SK-N-SH treated with all-trans-retinoic acid at 6 μM for 48 hours (cell line): ENCODE measurements at regions not wholly inside any gene's neighbourhood (a gene's known extent, or its start where the extent isn't known, plus 50 kb on each side); places are given as distances from the start of the nearest gene placed in this dataset.
"Not testable (repeated sequence)": the region's sequence is repeated elsewhere in the genome, so short reads cannot be mapped to it uniquely, and the experiment has no call there.

ENCODE experiments used
- ATAC-seq: fragments of 200-7000 bp; cut with Tn5 transposase; 3 replicates; pipeline ENCODE4 v1.9.1; 2020; ENCODE audit warnings: mild to moderate bottlenecking, moderate library complexity
- ARNTL ChIP-seq: fragments of 450-650 bp; formaldehyde crosslinking; IDR thresholded peaks from 2 replicates; pipeline ENCODE4 v1.5.0; 2020; ENCODE audit warnings: low read depth, mild to moderate bottlenecking, moderate library complexity, borderline replicate concordance
- BACH2 ChIP-seq: fragments of 250-450 bp; sonication (Bioruptor Pico); IDR thresholded peaks from 2 replicates; pipeline ENCODE4 v1.9.0; 2021; ENCODE audit warnings: mild to moderate bottlenecking, borderline replicate concordance
- CREB5 ChIP-seq: fragments of 250-450 bp; sonication (Bioruptor Pico); IDR thresholded peaks from 2 replicates; pipeline ENCODE4 v1.5.1; 2020; ENCODE audit warnings: low read depth, mild to moderate bottlenecking, moderate library complexity
- CSDC2 ChIP-seq: fragments of 250-450 bp; sonication (Bioruptor Pico); IDR thresholded peaks from 2 replicates; pipeline ENCODE4 v1.5.0; 2020; ENCODE audit warnings: mild to moderate bottlenecking, moderate library complexity
- CSRNP3 ChIP-seq: fragments of 250-450 bp; sonication (Bioruptor Pico); IDR thresholded peaks from 2 replicates; pipeline ENCODE4 v1.5.1; 2021; ENCODE audit warnings: mild to moderate bottlenecking, moderate library complexity
- ESRRG ChIP-seq: fragments of 250-450 bp; sonication (Bioruptor Pico); IDR thresholded peaks from 2 replicates; pipeline ENCODE4 v1.6.1; 2021; ENCODE audit warnings: mild to moderate bottlenecking
- ISL1 ChIP-seq: fragments of 250-450 bp; sonication (Bioruptor Pico); IDR thresholded peaks from 2 replicates; pipeline ENCODE4 v2.1.2; 2022; ENCODE audit warnings: mild to moderate bottlenecking, moderate library complexity
- OSR1 ChIP-seq: fragments of 250-450 bp; sonication (Bioruptor Pico); IDR thresholded peaks from 2 replicates; pipeline ENCODE4 v1.8.0; 2022; ENCODE audit warnings: moderate library complexity, mild to moderate bottlenecking, inconsistent platforms
- POU6F1 ChIP-seq: fragments of 250-450 bp; sonication (Bioruptor Pico); IDR thresholded peaks from 2 replicates; pipeline ENCODE4 v1.8.0; 2021; ENCODE audit warnings: low read depth, mild to moderate bottlenecking, moderate library complexity, borderline replicate concordance
- PPARA ChIP-seq: fragments of 250-450 bp; sonication (Bioruptor Pico); IDR thresholded peaks from 2 replicates; pipeline ENCODE4 v1.5.0; 2020; ENCODE audit warnings: mild to moderate bottlenecking, borderline replicate concordance
- RARB ChIP-seq: fragments of 250-450 bp; sonication (Bioruptor Pico); IDR thresholded peaks from 2 replicates; pipeline ENCODE4 v1.8.0; 2021; ENCODE audit warnings: mild to moderate bottlenecking, moderate library complexity
- SNAI2 ChIP-seq: fragments of 250-450 bp; sonication (Bioruptor Pico); IDR thresholded peaks from 2 replicates; pipeline ENCODE4 v1.5.0; 2020; ENCODE audit warnings: mild to moderate bottlenecking, moderate library complexity
- TCF4 ChIP-seq: fragments of 250-450 bp; sonication (Bioruptor Pico); IDR thresholded peaks from 2 replicates; pipeline ENCODE4 v1.8.0; 2021; ENCODE audit warnings: mild to moderate bottlenecking, moderate library complexity, borderline replicate concordance
- TOX ChIP-seq: fragments of 250-450 bp; sonication (Bioruptor Pico); IDR thresholded peaks from 2 replicates; pipeline ENCODE4 v1.8.0; 2021; ENCODE audit warnings: mild to moderate bottlenecking, moderate library complexity, borderline replicate concordance
- TSHZ2 ChIP-seq: fragments of 250-450 bp; sonication (Bioruptor Pico); IDR thresholded peaks from 2 replicates; pipeline ENCODE4 v1.5.0; 2020; ENCODE audit warnings: mild to moderate bottlenecking, moderate library complexity
- ZC3H10 ChIP-seq: fragments of 250-450 bp; sonication (Bioruptor Pico); IDR thresholded peaks from 2 replicates; pipeline ENCODE4 v1.5.1; 2021; ENCODE audit warnings: mild to moderate bottlenecking, moderate library complexity
- ZFP3 ChIP-seq: fragments of 250-450 bp; sonication (Bioruptor Pico); IDR thresholded peaks from 2 replicates; pipeline ENCODE4 v1.5.0; 2020; ENCODE audit warnings: mild to moderate bottlenecking, moderate library complexity
- ZFP30 ChIP-seq: fragments of 450-650 bp; formaldehyde crosslinking; IDR thresholded peaks from 2 replicates; pipeline ENCODE4 v1.5.0; 2022; ENCODE audit warnings: mild to moderate bottlenecking, moderate library complexity
- ZNF565 ChIP-seq: fragments of 450-650 bp; formaldehyde crosslinking; conservative IDR thresholded peaks from 2 replicates; pipeline ENCODE4 v1.5.0; 2020; ENCODE audit warnings: low read depth, mild to moderate bottlenecking, moderate library complexity
- ZNF8 ChIP-seq: fragments of 450-650 bp; formaldehyde crosslinking; IDR thresholded peaks from 2 replicates; pipeline ENCODE4 v1.5.0; 2020; ENCODE audit warnings: mild to moderate bottlenecking, moderate library complexity

GRCh38 chr5:53302529-53302928 lies 177.9 kb upstream of the FST start:
- no peak for TF ChIP-seq SNAI2
- no peak for TF ChIP-seq ESRRG
- no peak for TF ChIP-seq CSDC2 (CRISPR knock-in tag)
- ATAC-seq: peak; percentile 37; the same call in 2 of the 3 replicates

GRCh38 chr5:53303105-53303504 lies 177.3 kb upstream of the FST start:
- no peak for TF ChIP-seq CSRNP3
- no peak for TF ChIP-seq PPARA (CRISPR knock-in tag)
- no peak for TF ChIP-seq CSDC2 (CRISPR knock-in tag)
- TF ChIP-seq ZNF8 (CRISPR knock-in tag): no peak
- TF ChIP-seq ISL1 (CRISPR knock-in tag): no peak
- TF ChIP-seq OSR1 (CRISPR knock-in tag): no peak
- no peak for TF ChIP-seq RARB (CRISPR knock-in tag)
- no peak for TF ChIP-seq POU6F1 (CRISPR knock-in tag)
- no peak for TF ChIP-seq ZNF565
- no peak for TF ChIP-seq TOX (CRISPR knock-in tag)
- no peak for TF ChIP-seq ZC3H10
- no peak for TF ChIP-seq BACH2 (CRISPR knock-in tag)
- ATAC-seq: no peak; the same call in 2 of the 3 replicates

GRCh38 chr5:53305316-53305715 lies 175.1 kb upstream of the FST start:
- ATAC-seq: not testable (repeated sequence)

- ATAC-seq: no peak
- no peak for TF ChIP-seq RARB (CRISPR knock-in tag)
- TF ChIP-seq TCF4 (CRISPR knock-in tag): no peak
- no peak for TF ChIP-seq TSHZ2 (CRISPR knock-in tag)
- TF ChIP-seq CSRNP3: no peak
- TF ChIP-seq OSR1 (CRISPR knock-in tag): no peak
These were observed 170.8 kb upstream of the FST start for GRCh38 chr5:53309653-53310052.

GRCh38 chr5:53311681-53312080 lies 168.7 kb upstream of the FST start:
- no peak for ATAC-seq
- TF ChIP-seq TSHZ2 (CRISPR knock-in tag) (no peak), TOX (CRISPR knock-in tag) (no peak), OSR1 (CRISPR knock-in tag) (no peak), PPARA (CRISPR knock-in tag) (no peak), SNAI2 (no peak), ZFP3 (CRISPR knock-in tag) (no peak), CSRNP3 (no peak), CSDC2 (CRISPR knock-in tag) (no peak), ESRRG (no peak), TCF4 (CRISPR knock-in tag) (no peak), RARB (CRISPR knock-in tag) (no peak), ZNF565 (no peak), ISL1 (CRISPR knock-in tag) (no peak), ZC3H10 (no peak), ZFP30 (CRISPR knock-in tag) (no peak), CREB5 (CRISPR knock-in tag) (no peak), ARNTL (CRISPR knock-in tag) (no peak)
